Nephron progenitor cell (in vitro differentiated cells): ENCODE measurements at regions not wholly inside any gene's neighbourhood (a gene's known extent, or its start where the extent isn't known, plus 50 kb on each side); places are given as distances from the start of the nearest gene placed in this dataset.

ENCODE experiments used
- DNase-seq: peaks from one replicate; pipeline ENCODE4 v3.0.0; 2021
- H3K27ac Mint-ChIP-seq: 2 replicates; pipeline ENCODE4 v1.8.0; 2021; ENCODE audit warnings: mild to moderate bottlenecking, moderate library complexity, mixed read lengths
- H3K27me3 Mint-ChIP-seq: 2 replicates; pipeline ENCODE4 v1.8.0; 2021; ENCODE audit warnings: mild to moderate bottlenecking, low read depth, mixed read lengths; ENCODE audit not compliant: poor library complexity
- H3K36me3 Mint-ChIP-seq: 2 replicates; pipeline ENCODE4 v1.8.0; 2021; ENCODE audit warnings: low read depth, mixed read lengths
- H3K4me1 Mint-ChIP-seq: 2 replicates; pipeline ENCODE4 v1.8.0; 2021; ENCODE audit warnings: mixed read lengths
- H3K4me3 Mint-ChIP-seq: 2 replicates; pipeline ENCODE4 v1.8.0; 2021; ENCODE audit warnings: mild to moderate bottlenecking, moderate library complexity, mixed read lengths
- H3K9me3 Mint-ChIP-seq: 2 replicates; pipeline ENCODE4 v1.8.0; 2021; ENCODE audit warnings: mild to moderate bottlenecking, moderate library complexity, mixed read lengths
- TF ChIP-seq, protein P1 (sequence below): fragments of 200-600 bp; sonication (generic); IDR thresholded peaks from 2 replicates; pipeline ENCODE4 v1.5.0; 2021; ENCODE audit warnings: antibody characterized with exemption

DNA sequence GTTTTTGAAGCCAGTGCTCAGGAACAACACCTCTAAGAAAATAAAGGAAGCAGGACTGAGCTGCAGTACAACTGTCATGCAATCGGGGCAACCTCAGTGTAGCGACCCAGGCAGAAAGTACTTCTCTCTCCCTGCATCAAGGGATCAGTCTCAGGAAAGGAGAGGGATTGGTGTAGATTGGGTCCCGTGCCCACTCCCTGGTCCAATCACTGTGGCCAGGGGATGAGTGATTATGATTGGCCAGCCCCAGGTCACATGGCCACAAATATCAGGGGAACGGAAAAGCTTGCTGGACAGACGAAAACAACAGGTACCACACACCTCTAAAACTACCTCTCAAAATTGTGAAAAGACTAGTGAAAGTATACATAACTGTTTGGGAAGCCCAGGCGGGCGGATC, 136.2 kb upstream of the F3 start:
- H3K9me3 Mint-ChIP-seq, result no peaks in the 10 kb centered on the region
- H3K4me1 Mint-ChIP-seq, result peaks cover 24% of the 10 kb centered on the region
- no peaks in the 10 kb centered on the region for H3K36me3 Mint-ChIP-seq
- peak overlapping the region; percentile 33 for H3K27ac Mint-ChIP-seq
- no peak for DNase-seq
- H3K27me3 Mint-ChIP-seq, result peaks cover 2% of the 10 kb centered on the region
- TF ChIP-seq, protein P1, sequence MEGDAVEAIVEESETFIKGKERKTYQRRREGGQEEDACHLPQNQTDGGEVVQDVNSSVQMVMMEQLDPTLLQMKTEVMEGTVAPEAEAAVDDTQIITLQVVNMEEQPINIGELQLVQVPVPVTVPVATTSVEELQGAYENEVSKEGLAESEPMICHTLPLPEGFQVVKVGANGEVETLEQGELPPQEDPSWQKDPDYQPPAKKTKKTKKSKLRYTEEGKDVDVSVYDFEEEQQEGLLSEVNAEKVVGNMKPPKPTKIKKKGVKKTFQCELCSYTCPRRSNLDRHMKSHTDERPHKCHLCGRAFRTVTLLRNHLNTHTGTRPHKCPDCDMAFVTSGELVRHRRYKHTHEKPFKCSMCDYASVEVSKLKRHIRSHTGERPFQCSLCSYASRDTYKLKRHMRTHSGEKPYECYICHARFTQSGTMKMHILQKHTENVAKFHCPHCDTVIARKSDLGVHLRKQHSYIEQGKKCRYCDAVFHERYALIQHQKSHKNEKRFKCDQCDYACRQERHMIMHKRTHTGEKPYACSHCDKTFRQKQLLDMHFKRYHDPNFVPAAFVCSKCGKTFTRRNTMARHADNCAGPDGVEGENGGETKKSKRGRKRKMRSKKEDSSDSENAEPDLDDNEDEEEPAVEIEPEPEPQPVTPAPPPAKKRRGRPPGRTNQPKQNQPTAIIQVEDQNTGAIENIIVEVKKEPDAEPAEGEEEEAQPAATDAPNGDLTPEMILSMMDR, result no peak
- H3K4me3 Mint-ChIP-seq, result no peak overlapping the region

DNA sequence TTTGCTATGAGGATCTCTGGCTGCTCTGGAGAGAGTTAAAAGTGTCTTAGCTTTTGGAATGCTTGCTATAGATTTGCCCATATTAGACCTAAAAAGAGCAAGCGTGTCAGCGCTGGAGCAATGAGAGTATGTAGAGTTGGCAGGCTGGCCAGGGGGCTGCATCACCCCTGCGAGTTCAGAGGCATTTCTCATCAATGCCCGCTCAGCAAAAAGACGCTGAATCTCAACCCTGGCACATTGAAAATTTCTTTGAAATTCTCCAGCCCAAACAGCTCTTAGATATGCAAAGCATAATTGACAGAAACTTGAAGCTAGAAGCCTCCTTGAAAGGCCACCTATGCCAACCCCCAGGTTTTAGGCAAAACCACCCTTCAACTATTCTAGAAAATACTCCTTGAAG, 135.5 kb upstream of the F3 start:
- Mint-ChIP-seq H3K4me3 (no peak overlapping the region), H3K4me1 (peaks cover 24% of the 10 kb centered on the region), H3K27me3 (peaks cover 2% of the 10 kb centered on the region), H3K36me3 (no peaks in the 10 kb centered on the region), H3K27ac (no peak overlapping the region), H3K9me3 (no peaks in the 10 kb centered on the region)
- TF ChIP-seq, protein P1, result no peak
- no peak for DNase-seq

DNA sequence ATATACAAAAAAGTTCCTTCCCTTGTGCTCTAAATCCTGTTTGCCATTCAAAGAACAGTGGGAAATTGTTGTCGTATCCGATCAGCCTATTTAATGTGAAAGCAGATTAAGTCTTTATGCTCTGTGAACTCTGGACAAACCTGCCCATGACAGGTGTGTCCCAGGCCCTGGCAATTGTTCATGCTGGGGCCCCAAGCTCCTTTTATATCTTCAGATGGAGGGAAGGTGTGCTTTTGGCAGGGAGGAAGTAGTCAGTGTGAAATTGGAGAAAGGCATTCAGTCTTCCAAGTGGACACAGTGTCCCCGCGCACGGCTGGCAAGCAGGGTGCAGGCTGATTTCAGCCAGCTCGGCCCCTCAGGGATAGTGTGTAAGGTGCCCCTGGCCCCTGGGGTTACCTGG, 135.1 kb upstream of the F3 start:
- H3K4me3 Mint-ChIP-seq, result no peak overlapping the region
- TF ChIP-seq, protein P1, result no peak
- no peaks in the 10 kb centered on the region for H3K9me3 Mint-ChIP-seq
- H3K4me1 Mint-ChIP-seq, result peaks cover 24% of the 10 kb centered on the region
- no peak overlapping the region for H3K27ac Mint-ChIP-seq
- H3K27me3 Mint-ChIP-seq, result peaks cover 2% of the 10 kb centered on the region
- no peak for DNase-seq
- no peaks in the 10 kb centered on the region for H3K36me3 Mint-ChIP-seq

DNA sequence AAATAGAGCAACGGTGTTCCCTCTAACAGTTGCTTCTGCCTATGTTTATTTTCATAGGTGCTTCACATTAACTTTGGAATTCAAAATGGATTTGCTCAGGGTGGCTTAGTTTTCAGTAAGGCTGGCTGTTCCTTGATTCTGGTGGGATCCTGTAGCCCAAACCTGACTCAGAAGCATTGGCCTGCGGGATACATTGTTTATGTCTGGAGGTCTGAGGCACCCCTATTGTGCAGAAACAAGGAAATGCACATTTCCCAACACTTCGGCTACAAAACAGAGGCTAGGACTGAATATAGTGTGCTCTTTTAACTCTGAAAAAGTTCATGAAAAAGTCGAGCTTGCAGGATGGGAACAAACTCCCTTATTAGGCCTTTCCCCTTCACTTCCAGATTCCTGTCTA, 133.8 kb upstream of the F3 start:
- no peak for DNase-seq
- no peaks in the 10 kb centered on the region for H3K36me3 Mint-ChIP-seq
- TF ChIP-seq, protein P1, result no peak
- peaks cover 2% of the 10 kb centered on the region for H3K27me3 Mint-ChIP-seq
- H3K9me3 Mint-ChIP-seq, result no peaks in the 10 kb centered on the region
- peaks cover 24% of the 10 kb centered on the region for H3K4me1 Mint-ChIP-seq
- no peak overlapping the region for H3K4me3 Mint-ChIP-seq
- H3K27ac Mint-ChIP-seq, result peak overlapping the region; percentile 36

DNA sequence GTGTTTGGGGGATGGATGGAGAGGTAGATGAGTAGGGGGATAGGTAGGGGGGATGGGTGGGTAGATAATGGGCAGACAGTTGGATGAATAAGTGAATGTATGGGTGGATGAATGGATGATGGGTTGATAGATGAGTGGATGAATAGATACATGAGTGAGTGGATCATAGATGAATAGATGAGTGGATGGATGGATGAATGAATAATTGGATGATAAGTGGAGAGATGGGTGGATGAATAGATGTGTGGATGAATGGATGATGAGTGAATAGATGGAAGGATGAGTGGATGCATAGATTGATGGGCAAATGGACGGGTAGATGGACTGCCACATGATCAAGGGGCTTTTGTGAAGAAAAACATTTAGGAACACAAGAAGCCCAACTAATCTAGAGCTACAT, 133.3 kb upstream of the F3 start:
- H3K36me3 Mint-ChIP-seq, result no peaks in the 10 kb centered on the region
- no peaks in the 10 kb centered on the region for H3K9me3 Mint-ChIP-seq
- H3K27ac Mint-ChIP-seq, result no peak overlapping the region
- H3K4me3 Mint-ChIP-seq, result no peak overlapping the region
- no peak for DNase-seq
- peaks cover 3% of the 10 kb centered on the region for H3K27me3 Mint-ChIP-seq
- H3K4me1 Mint-ChIP-seq, result peaks cover 24% of the 10 kb centered on the region
- TF ChIP-seq, protein P1, result no peak

DNA sequence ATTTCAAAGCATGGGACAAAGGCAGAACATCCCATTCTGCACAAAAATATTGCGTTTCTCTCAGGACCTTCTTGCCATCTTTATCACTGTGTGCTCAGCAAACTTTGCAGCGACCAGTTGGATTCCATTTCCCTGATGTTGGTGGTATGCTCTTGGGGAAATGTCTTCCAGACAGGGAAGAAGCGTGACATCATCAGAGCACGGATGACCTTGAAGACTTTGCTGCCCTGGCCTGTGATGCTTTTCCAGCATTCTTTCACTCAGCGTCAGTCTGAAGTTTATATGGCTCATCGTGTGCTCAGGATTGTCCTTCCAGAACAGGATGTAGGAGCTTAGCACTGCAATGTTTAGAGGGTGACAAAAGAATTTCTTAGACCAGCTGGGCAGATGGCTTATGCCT, 131.4 kb upstream of the F3 start:
- Mint-ChIP-seq H3K9me3 (no peaks in the 10 kb centered on the region), H3K4me3 (no peak overlapping the region), H3K27me3 (peaks cover 10% of the 10 kb centered on the region), H3K27ac (no peak overlapping the region), H3K4me1 (peaks cover 24% of the 10 kb centered on the region), H3K36me3 (no peaks in the 10 kb centered on the region)
- TF ChIP-seq, protein P1, result no peak
- DNase-seq, result no peak
